ENCODE measurements at regions not wholly inside any gene's neighbourhood (a gene's known extent, or its start where the extent isn't known, plus 50 kb on each side); places are given as distances from the start of the nearest gene placed in this dataset.

DNA sequence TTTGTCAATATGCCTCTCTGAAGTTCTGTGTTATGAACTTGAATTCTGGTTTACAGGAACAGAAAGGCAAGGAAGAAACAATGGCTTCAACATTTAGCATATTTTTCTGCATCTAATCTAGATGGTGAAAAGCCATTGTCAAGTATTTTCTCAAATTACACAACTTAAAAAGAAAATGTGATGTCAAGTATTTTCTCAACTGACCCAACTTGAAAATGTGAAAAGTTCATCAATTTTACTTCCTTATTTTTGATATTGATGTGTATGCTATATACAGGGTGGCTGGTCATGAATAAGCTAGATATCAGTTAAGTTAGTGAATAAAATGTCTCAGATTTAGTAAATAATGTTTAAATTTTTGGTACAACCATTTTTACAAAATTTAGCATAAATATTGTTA is 196.7 kb downstream of the ALX1 start:
- no peak for DNase-seq (ENCODE audit: low read depth, low spot score)

DNA sequence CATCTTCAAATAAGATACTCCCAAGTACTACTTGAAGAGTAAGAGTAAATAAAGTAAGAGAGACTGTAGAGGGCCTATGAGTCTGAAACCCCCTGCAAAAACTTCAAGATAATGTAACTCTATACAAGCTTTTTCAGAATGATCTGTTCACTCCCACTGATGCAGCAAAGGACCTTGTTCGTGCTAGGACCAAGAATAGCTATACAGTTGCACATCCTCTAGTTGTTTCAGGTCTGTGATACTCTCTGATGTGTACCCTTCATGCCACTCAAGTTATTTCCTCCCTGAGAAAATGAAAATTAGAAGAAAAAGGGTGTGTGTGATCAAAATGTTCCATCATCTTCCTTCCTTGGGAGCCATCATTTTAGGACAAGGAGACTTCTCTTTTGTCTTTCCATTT is 204.4 kb downstream of the ALX1 start:
- H3K4me3 ChIP-seq (ENCODE audit: low read depth, low read length): no peak overlapping the region
- ChIA-PET CTCF (no interaction called here), POLR2A (no interaction called here)
- no peak for DNase-seq (ENCODE audit: low read depth, low spot score)
- TF ChIP-seq, protein P1, sequence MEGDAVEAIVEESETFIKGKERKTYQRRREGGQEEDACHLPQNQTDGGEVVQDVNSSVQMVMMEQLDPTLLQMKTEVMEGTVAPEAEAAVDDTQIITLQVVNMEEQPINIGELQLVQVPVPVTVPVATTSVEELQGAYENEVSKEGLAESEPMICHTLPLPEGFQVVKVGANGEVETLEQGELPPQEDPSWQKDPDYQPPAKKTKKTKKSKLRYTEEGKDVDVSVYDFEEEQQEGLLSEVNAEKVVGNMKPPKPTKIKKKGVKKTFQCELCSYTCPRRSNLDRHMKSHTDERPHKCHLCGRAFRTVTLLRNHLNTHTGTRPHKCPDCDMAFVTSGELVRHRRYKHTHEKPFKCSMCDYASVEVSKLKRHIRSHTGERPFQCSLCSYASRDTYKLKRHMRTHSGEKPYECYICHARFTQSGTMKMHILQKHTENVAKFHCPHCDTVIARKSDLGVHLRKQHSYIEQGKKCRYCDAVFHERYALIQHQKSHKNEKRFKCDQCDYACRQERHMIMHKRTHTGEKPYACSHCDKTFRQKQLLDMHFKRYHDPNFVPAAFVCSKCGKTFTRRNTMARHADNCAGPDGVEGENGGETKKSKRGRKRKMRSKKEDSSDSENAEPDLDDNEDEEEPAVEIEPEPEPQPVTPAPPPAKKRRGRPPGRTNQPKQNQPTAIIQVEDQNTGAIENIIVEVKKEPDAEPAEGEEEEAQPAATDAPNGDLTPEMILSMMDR (IDR thresholded peaks at IDR 0.05; ENCODE audit: insufficient read depth, low read length, missing control alignments): no peak

More for the DNA sequence above, 196.7 kb downstream of the ALX1 start:
- POLR2A ChIA-PET: no interaction called here
- TF ChIP-seq, protein P1 (IDR thresholded peaks at IDR 0.05; ENCODE audit: insufficient read depth, low read length, missing control alignments): no peak
- no peak overlapping the region for H3K4me3 ChIP-seq (ENCODE audit: low read depth, low read length)
- CTCF ChIA-PET: interaction anchor here (0.7 to 2.3 kb wide), 10 partner anchors 10 to 447 kb away, joined by 3 to 29 read pairs (median 4); no protein-coding TSS in a partner anchor

DNA sequence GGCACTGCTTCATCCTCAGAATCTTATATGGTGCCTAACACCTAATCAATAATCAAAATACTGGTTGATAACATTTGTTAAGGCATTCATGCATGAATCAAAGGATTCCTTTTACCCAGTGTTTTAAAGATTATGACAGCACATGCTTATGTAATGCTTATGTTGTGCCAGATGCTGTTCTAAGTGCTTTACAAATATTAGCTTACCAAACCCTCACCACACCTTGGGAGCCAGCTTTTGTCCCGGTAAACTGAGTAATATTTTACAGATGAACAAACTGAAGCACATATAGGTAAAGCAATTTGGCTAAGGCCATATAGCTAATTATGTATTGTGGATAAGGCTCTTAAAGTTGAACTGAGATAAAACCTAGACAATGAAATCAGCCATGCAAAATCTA is 209.2 kb downstream of the ALX1 start:
- ChIA-PET POLR2A (no interaction called here), CTCF (interaction anchor here (1.1 to 1.9 kb wide), 2 partner anchors 378 to 432 kb away, joined by 3 to 5 read pairs; no protein-coding TSS in a partner anchor)
- no peak for DNase-seq (ENCODE audit: low read depth, low spot score)
- no peak overlapping the region for H3K4me3 ChIP-seq (ENCODE audit: low read depth, low read length)
- TF ChIP-seq, protein P1 (IDR thresholded peaks at IDR 0.05; ENCODE audit: insufficient read depth, low read length, missing control alignments): no peak

DNA sequence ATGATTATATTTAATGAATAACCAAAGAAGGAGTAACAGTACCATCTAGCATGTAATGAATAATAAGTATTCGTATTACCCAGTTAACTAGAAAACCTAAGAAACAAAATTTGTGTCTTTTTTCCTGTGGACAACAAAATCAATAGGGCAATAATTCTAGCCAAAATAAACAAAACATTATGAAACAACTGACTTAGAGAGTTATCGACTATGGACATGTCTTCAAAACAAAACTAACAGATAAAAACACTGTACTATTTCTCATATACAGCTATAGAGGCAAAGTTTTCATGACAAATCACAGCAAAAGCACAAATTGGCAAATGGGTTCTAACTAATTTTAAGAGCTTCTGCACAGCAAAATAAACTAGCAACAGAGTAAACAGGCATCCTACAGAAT is 224.1 kb downstream of the ALX1 start:
- no peak for DNase-seq (ENCODE audit: low read depth, low spot score)
- CTCF ChIA-PET: no interaction called here
- no peak overlapping the region for H3K4me3 ChIP-seq (ENCODE audit: low read depth, low read length)
- TF ChIP-seq, protein P1 (IDR thresholded peaks at IDR 0.05; ENCODE audit: insufficient read depth, low read length, missing control alignments): no peak
- POLR2A ChIA-PET: no interaction called here

DNA sequence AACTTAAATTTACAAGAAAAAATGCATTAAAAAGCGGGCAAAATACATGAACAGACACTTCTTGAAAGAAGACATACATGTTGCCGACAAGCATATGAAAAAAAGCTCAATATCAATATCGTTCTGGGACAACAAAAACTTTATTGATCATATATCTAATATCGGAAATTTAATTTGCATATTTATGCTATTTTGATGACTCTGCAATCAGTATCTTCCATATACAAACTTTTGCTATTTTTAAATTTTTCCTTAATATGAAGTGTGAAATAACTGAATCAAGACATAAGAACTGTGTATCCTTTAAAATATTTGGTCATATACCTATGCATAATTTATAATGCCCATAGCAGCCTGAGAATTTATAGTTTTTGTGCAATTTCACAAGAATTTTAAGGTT is 224.6 kb downstream of the ALX1 start:
- ChIA-PET CTCF (no interaction called here), POLR2A (no interaction called here)
- DNase-seq (ENCODE audit: low read depth, low spot score): no peak
- H3K4me3 ChIP-seq (ENCODE audit: low read depth, low read length): no peak overlapping the region
- TF ChIP-seq, protein P1 (IDR thresholded peaks at IDR 0.05; ENCODE audit: insufficient read depth, low read length, missing control alignments): no peak

DNA sequence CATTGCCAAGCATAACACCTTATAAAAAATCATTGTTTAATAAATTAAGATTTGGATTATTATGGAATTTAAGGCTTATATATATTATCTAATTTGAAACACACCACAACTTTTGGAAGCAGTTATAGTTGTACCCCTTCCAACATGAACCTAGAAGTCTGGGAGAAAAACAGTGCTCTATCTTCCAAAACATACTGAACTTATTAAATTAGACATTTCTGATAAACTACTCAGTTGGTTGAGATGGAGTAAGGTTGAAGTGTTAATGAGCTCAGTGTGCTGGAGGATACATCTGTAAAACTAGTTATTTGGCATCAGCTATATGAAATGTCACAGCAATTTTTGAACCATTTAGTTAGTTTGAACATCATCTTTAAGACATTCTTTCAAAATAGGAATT is 227.4 kb downstream of the ALX1 start:
- no peak for DNase-seq (ENCODE audit: low read depth, low spot score)
- TF ChIP-seq, protein P1 (IDR thresholded peaks at IDR 0.05; ENCODE audit: insufficient read depth, low read length, missing control alignments): no peak
- ChIA-PET CTCF (no interaction called here), POLR2A (no interaction called here)
- no peak overlapping the region for H3K4me3 ChIP-seq (ENCODE audit: low read depth, low read length)

All from AG04449 (cell line).